ENCODE measurements at regions not wholly inside any gene's neighbourhood (a gene's known extent, or its start where the extent isn't known, plus 50 kb on each side); places are given as distances from the start of the nearest gene placed in this dataset.

GRCh38 chr2:122519821-122520611 lies 764.6 kb downstream of the TSN start:
- Histone ChIP-seq H3K36me3 (no peaks in the 10 kb centered on the region), H3K27ac (no peak overlapping the region), H3K9me3 (no peaks in the 10 kb centered on the region), H3K4me1 (no peaks in the 10 kb centered on the region), H3K27me3 (no peaks in the 10 kb centered on the region), H3K4me3 (no peak overlapping the region)
- whole genome bisulfite sequencing, 2 donors: 86 to 87% methylated on average over 4 of the region's 4 CpGs
- TF ChIP-seq POLR2AphosphoS5 (IDR thresholded peaks at IDR 0.05): no peak
- TF ChIP-seq EP300 (IDR thresholded peaks at IDR 0.05): no peak
- TF ChIP-seq POLR2A (IDR thresholded peaks at IDR 0.05): no peak
- no peak for TF ChIP-seq CTCF (IDR thresholded peaks at IDR 0.05)
- DNase-seq: no peak
- ATAC-seq (ENCODE audit: low FRiP score in 2 of 2): no peak

GRCh38 chr2:122523143-122523542 lies 767.7 kb downstream of the TSN start:
- 88 to 93% methylated on average over 4 of the region's 4 CpGs for WGBS, 2 donors
- H3K4me3 ChIP-seq: no peak overlapping the region
- H3K4me1 ChIP-seq: no peaks in the 10 kb centered on the region
- ATAC-seq (ENCODE audit: low FRiP score in 2 of 2) (no peak), DNase-seq (no peak)
- no peaks in the 10 kb centered on the region for H3K36me3 ChIP-seq
- H3K27me3 ChIP-seq: no peaks in the 10 kb centered on the region
- H3K27ac ChIP-seq: no peak overlapping the region
- no peak for TF ChIP-seq CTCF (IDR thresholded peaks at IDR 0.05)
- no peak for TF ChIP-seq EP300 (IDR thresholded peaks at IDR 0.05)
- TF ChIP-seq POLR2AphosphoS5 (IDR thresholded peaks at IDR 0.05): no peak
- TF ChIP-seq POLR2A (IDR thresholded peaks at IDR 0.05): no peak
- no peaks in the 10 kb centered on the region for H3K9me3 ChIP-seq

- Histone ChIP-seq H3K27ac (no peak overlapping the region), H3K36me3 (no peaks in the 10 kb centered on the region), H3K9me3 (no peaks in the 10 kb centered on the region), H3K4me1 (no peaks in the 10 kb centered on the region), H3K27me3 (no peaks in the 10 kb centered on the region), H3K4me3 (no peak overlapping the region)
- 86 to 88% methylated on average over 3 of the region's 3 CpGs for WGBS, 2 donors
- DNase-seq (no peak), ATAC-seq (ENCODE audit: low FRiP score in 2 of 2) (no peak)
- no peak for TF ChIP-seq POLR2A (IDR thresholded peaks at IDR 0.05)
These were observed 768.5 kb downstream of the TSN start for GRCh38 chr2:122523981-122524380.

GRCh38 chr2:122525336-122525735 lies 769.9 kb downstream of the TSN start:
- H3K9me3 ChIP-seq: no peaks in the 10 kb centered on the region
- DNase-seq (no peak), ATAC-seq (ENCODE audit: low FRiP score in 2 of 2) (no peak)
- 55 to 56% methylated on average over 2 of the region's 2 CpGs for WGBS, 2 donors
- no peak for TF ChIP-seq POLR2AphosphoS5 (IDR thresholded peaks at IDR 0.05)
- TF ChIP-seq EP300 (IDR thresholded peaks at IDR 0.05): no peak
- TF ChIP-seq POLR2A (IDR thresholded peaks at IDR 0.05): no peak
- no peak for TF ChIP-seq CTCF (IDR thresholded peaks at IDR 0.05)
- H3K27me3 ChIP-seq: no peaks in the 10 kb centered on the region
- H3K27ac ChIP-seq: no peak overlapping the region
- H3K4me3 ChIP-seq: no peak overlapping the region
- no peaks in the 10 kb centered on the region for H3K4me1 ChIP-seq
- no peaks in the 10 kb centered on the region for H3K36me3 ChIP-seq

- H3K4me1 ChIP-seq: no peaks in the 10 kb centered on the region
- DNase-seq: no peak
- 80 to 86% methylated on average over 3 of the region's 3 CpGs for WGBS, 2 donors
- H3K36me3 ChIP-seq: no peaks in the 10 kb centered on the region
- H3K4me3 ChIP-seq: no peak overlapping the region
- H3K27me3 ChIP-seq: no peaks in the 10 kb centered on the region
- no peak for ATAC-seq (ENCODE audit: low FRiP score in 2 of 2)
- H3K9me3 ChIP-seq: no peaks in the 10 kb centered on the region
- TF ChIP-seq EP300 (IDR thresholded peaks at IDR 0.05) (no peak), CTCF (IDR thresholded peaks at IDR 0.05) (no peak), POLR2A (IDR thresholded peaks at IDR 0.05) (no peak), POLR2AphosphoS5 (IDR thresholded peaks at IDR 0.05) (no peak)
- no peak overlapping the region for H3K27ac ChIP-seq
These were observed 772.6 kb downstream of the TSN start for GRCh38 chr2:122528061-122528460.
